BLaER1 treated with 17β-estradiol and CSF1 and Interleukin-3, amounts not matched to agents 10 nM and 100 nM (cell line): ENCODE measurements at regions not wholly inside any gene's neighbourhood (a gene's known extent, or its start where the extent isn't known, plus 50 kb on each side); places are given as distances from the start of the nearest gene placed in this dataset.

Experiments
- H3K27ac ChIP-seq, 11 experiments: shearing (Covaris generic); formaldehyde crosslinking; 2 replicates each; pipeline ENCODE4 v1.8.1; 2022
- H3K27me3 ChIP-seq, 11 experiments: shearing (Covaris generic); formaldehyde crosslinking; 2 replicates each; pipeline ENCODE4 v1.8.1; 2022
- H3K36me3 ChIP-seq, 11 experiments: shearing (Covaris generic); formaldehyde crosslinking; 2 replicates each; pipeline ENCODE4 v1.8.1; 2022
- H3K4me1 ChIP-seq, 10 experiments: shearing (Covaris generic); formaldehyde crosslinking; 2 replicates each; pipeline ENCODE4 v1.8.1; 2022
- H3K4me2 ChIP-seq, 11 experiments: shearing (Covaris generic); formaldehyde crosslinking; 2 replicates each; pipeline ENCODE4 v1.8.1; 2022
- H3K4me3 ChIP-seq, 10 experiments: shearing (Covaris generic); formaldehyde crosslinking; 2 replicates each; pipeline ENCODE4 v1.8.1; 2022
- H3K9ac ChIP-seq, 11 experiments: shearing (Covaris generic); formaldehyde crosslinking; 2 replicates each; pipeline ENCODE4 v1.8.1; 2022
- H3K9me3 ChIP-seq, 11 experiments: shearing (Covaris generic); formaldehyde crosslinking; replicated peaks in 1 of 11; 2 replicates each; pipeline ENCODE4 v1.8.1; 2022
- H4K20me1 ChIP-seq, 11 experiments: shearing (Covaris generic); formaldehyde crosslinking; 2 replicates each; pipeline ENCODE4 v1.8.1; 2022
- Cebpa-rat ChIP-seq, 11 experiments: shearing (Covaris generic); IDR thresholded peaks; 2 replicates each; pipeline ENCODE4 v1.8.1; 2022

DNA sequence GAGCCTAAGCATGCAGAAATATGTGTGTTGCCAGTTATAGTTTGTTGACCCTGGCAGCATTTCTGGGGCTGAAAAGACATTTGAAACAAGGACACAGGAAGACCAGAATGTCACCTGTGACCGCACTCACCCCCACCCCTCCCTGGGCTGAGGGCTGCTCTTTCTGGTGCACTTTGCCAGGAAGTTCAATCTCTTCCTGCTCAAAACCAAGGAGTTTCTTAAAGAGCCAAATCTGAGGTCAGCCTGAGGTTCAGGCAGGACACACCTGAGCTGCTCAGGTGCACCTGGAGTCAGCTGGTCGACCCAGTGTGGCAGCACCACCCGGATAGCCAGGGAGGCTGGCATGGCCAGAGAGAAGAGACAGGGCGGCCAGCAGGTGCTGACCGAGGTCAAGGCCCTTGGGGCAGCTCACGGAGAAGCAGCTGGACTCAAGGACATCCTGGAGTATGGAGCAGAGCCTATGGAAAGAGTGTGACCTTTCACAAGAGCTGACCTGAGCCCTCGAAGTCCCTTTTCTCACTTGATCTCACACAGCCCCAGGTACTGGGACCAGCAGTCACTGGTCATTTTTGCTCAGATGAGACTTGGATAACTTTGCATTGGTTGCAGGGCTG, 376.9 kb upstream of the IRX4 start:
- Histone ChIP-seq H3K9me3 (peaks cover 0 to 7% (median 0%) of the 10 kb centered on the region in 11 experiments; a peak in 5 of 22 replicates), H3K4me3 (no peak overlapping the region), H3K27me3 (no peaks in the 10 kb centered on the region), H4K20me1 (no peaks in the 10 kb centered on the region), H3K27ac (no peak overlapping the region), H3K4me1 (peaks cover 7 to 57% (median 55%) of the 10 kb centered on the region in 10 experiments; a peak in 18 of 20 replicates), H3K36me3 (no peaks in the 10 kb centered on the region), H3K4me2 (peak overlapping the region in 9 of 11 experiments; percentile 0 to 85 (median 73); a peak in 17 of 22 replicates), H3K9ac (no peak overlapping the region)
- no peak for TF ChIP-seq Cebpa-rat (IDR thresholded peaks at IDR 0.05)

GRCh38 chr5:2258861-2259260, 376.1 kb upstream of the IRX4 start:
- Histone ChIP-seq H3K9me3 (peaks cover 0 to 12% (median 0%) of the 10 kb centered on the region in 11 experiments; a peak in 5 of 22 replicates), H3K4me3 (no peak overlapping the region), H4K20me1 (no peaks in the 10 kb centered on the region), H3K4me1 (peaks cover 7 to 64% (median 61%) of the 10 kb centered on the region in 10 experiments; a peak in 18 of 20 replicates), H3K9ac (no peak overlapping the region), H3K27ac (no peak overlapping the region), H3K36me3 (no peaks in the 10 kb centered on the region), H3K4me2 (peak overlapping the region in 8 of 11 experiments; percentile 0 to 85 (median 74); a peak in 15 of 22 replicates), H3K27me3 (peaks cover under 1 to 2% (median under 1%) of the 10 kb centered on the region in 11 experiments; a peak in 16 of 22 replicates)
- no peak for TF ChIP-seq Cebpa-rat (IDR thresholded peaks at IDR 0.05)

- H3K27me3 ChIP-seq, result peaks cover 13 to 15% (median 14%) of the 10 kb centered on the region in 11 experiments
- no peak for TF ChIP-seq Cebpa-rat (IDR thresholded peaks at IDR 0.05)
- peaks cover 0 to 21% (median 0%) of the 10 kb centered on the region in 11 experiments; a peak in 5 of 22 replicates for H3K9me3 ChIP-seq
- H3K9ac ChIP-seq, result no peak overlapping the region
- no peaks in the 10 kb centered on the region for H4K20me1 ChIP-seq
- H3K4me3 ChIP-seq, result no peak overlapping the region
- peak overlapping the region in 10 of 11 experiments; percentile 9 to 85 (median 71); a peak in 18 of 22 replicates for H3K4me2 ChIP-seq
- H3K4me1 ChIP-seq, result peaks cover 7 to 77% (median 73%) of the 10 kb centered on the region in 10 experiments; a peak in 18 of 20 replicates
- no peak overlapping the region; a peak in 1 of 22 replicates for H3K27ac ChIP-seq
- H3K36me3 ChIP-seq, result no peaks in the 10 kb centered on the region
Measured at GRCh38 chr5:2257326-2258244, 374.9 kb upstream of the IRX4 start.

DNA sequence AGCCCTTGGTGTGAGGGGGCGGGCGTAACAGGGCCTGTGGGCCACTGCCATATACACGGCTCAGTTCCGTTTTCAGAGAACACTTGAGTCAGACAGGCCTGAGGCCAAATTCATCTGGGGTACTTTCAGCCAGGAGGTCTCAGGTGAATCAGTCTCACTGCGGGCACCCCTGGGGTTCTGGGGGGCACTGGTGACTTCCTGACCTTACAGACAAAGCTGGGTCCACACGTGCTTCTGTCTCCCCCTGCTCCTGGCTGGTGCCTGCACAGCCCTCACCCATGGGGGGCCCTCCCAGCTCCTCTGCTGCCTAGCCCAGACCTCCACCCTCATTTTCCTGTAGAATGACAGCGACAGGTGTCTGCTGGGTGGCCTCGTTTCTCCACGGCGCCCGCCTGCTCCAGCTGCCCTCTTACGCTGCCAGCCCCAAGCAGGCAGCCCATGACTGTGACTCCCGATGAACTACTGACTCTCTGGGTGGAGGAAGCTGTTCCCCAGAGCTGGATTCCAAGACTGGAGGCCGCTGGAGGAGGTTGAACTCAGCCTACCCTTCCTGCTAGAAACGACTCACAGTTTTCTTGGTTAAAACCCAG, 374.1 kb upstream of the IRX4 start:
- Histone ChIP-seq H3K4me1 (peaks cover 7 to 85% (median 81%) of the 10 kb centered on the region in 10 experiments; a peak in 18 of 20 replicates), H3K9ac (no peak overlapping the region), H3K4me2 (peak overlapping the region; percentile 5 to 85 (median 69); a peak in 19 of 22 replicates), H3K27me3 (peaks cover 19 to 23% (median 22%) of the 10 kb centered on the region in 11 experiments), H3K4me3 (no peak overlapping the region), H4K20me1 (0 out of 22 replicates have a peak, but pooled peaks cover 0 to 2% (median 0%) of the 10 kb centered on the region in 11 experiments), H3K36me3 (no peaks in the 10 kb centered on the region), H3K27ac (no peak overlapping the region; a peak in 1 of 22 replicates), H3K9me3 (peaks cover 0 to 21% (median 0%) of the 10 kb centered on the region in 11 experiments; a peak in 5 of 22 replicates)
- TF ChIP-seq Cebpa-rat (IDR thresholded peaks at IDR 0.05), result no peak

DNA sequence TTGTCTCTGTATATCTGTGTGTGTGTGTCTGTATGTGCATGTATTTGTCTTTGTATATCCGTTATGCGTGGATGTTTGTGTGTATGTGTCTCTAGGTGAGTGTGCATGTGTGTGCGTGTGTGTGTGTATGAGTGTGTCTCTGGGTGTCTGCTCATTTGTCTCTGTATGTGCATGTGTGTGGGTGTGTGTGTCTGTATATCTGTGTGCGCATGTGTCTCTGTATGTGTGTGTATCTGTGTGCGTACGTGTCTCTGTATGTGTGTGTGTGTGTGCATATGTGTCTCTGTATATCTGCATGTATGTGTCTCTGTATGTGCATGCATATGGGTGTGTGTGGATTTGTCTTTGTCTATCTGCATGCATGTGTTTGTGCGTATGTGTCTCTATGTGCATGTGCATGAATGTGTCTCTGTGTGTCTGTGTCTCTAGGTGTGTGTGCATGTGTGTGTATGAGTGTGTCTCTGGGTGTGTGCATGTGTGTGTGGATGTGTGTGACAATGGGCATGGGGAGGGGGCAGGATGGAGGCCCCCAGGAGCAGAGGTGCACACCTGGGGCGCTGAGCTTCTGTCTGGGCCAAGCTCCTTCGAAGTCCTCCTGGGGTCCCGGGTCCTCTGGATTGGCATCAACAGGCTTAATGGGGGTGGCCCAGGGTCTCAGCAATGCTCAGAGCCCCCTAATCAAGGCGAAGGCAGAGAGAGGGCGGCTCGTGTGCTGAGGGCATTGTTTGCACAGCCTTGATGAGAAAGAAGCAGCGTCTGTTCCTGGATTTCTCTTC, 373.4 kb upstream of the IRX4 start:
- Histone ChIP-seq H3K9me3 (peaks cover 0 to 21% (median 0%) of the 10 kb centered on the region in 11 experiments; a peak in 5 of 22 replicates), H3K27me3 (peaks cover 19 to 28% (median 22%) of the 10 kb centered on the region in 11 experiments), H3K36me3 (no peaks in the 10 kb centered on the region), H3K4me3 (no peak overlapping the region), H3K27ac (no peak overlapping the region), H3K9ac (no peak overlapping the region), H4K20me1 (0 out of 22 replicates have a peak, but pooled peaks cover 0 to 8% (median 0%) of the 10 kb centered on the region in 11 experiments), H3K4me2 (peak overlapping the region in 10 of 11 experiments; percentile 5 to 90 (median 71); a peak in 15 of 22 replicates), H3K4me1 (peaks cover 7 to 92% (median 88%) of the 10 kb centered on the region in 10 experiments; a peak in 18 of 20 replicates)
- TF ChIP-seq Cebpa-rat (IDR thresholded peaks at IDR 0.05), result no peak

DNA sequence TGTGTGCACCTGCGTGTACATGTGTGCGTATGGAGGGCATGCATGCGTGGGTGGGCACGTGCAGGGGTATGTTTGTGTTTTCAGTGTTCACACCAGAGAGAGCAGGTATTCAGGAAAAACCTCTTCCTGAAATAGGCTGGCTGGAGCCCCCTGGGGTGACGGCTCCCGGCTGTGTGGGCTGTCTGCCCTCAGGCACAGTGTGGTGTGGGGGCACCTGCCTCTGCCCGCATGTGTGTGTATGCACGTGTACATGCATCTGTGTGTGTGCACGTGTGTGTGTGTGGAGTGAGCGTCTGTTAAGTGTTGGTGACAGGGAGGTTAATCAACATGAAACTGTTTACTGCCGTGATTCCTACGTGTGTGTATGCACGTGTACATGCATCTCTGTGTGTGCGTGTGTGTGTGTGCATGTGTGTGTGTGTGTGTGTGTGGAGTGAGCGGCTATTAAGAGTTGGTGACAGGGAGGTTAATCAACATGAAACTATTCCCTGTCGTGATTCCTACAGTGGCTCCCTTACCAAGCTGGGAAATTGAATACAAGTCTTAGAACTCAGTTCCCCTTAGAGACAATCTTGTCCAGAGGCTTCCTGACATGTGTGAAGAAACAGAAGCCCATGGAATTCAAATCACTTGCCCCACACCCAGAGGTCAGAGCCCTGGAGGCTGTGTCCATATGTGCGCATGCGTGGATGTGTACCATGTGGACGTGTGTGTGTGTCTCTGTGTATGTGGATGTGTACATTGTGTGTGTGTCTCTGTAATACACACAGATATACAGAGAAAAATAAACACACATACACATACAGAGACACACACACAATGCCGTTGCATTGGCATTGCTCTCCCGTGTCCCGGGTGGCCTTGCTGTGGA, 372.4 kb upstream of the IRX4 start:
- peaks cover 0 to 21% (median 0%) of the 10 kb centered on the region in 11 experiments; a peak in 5 of 22 replicates for H3K9me3 ChIP-seq
- H3K9ac ChIP-seq, result 0 out of 22 replicates have a peak overlapping the region, but pooled peaks of 1 of the 11 experiments have one; percentile 15
- peaks cover 7 to 100% (median 95%) of the 10 kb centered on the region in 10 experiments; a peak in 18 of 20 replicates for H3K4me1 ChIP-seq
- no peaks in the 10 kb centered on the region for H3K36me3 ChIP-seq
- no peak overlapping the region for H3K4me3 ChIP-seq
- peak overlapping the region in 9 of 11 experiments; percentile 28 to 90 (median 73); a peak in 17 of 22 replicates for H3K4me2 ChIP-seq
- H3K27me3 ChIP-seq, result peaks cover 19 to 28% (median 22%) of the 10 kb centered on the region in 11 experiments
- 0 out of 22 replicates have a peak, but pooled peaks cover 0 to 8% (median 0%) of the 10 kb centered on the region in 11 experiments for H4K20me1 ChIP-seq
- TF ChIP-seq Cebpa-rat (IDR thresholded peaks at IDR 0.05), result no peak
- H3K27ac ChIP-seq, result no peak overlapping the region

DNA sequence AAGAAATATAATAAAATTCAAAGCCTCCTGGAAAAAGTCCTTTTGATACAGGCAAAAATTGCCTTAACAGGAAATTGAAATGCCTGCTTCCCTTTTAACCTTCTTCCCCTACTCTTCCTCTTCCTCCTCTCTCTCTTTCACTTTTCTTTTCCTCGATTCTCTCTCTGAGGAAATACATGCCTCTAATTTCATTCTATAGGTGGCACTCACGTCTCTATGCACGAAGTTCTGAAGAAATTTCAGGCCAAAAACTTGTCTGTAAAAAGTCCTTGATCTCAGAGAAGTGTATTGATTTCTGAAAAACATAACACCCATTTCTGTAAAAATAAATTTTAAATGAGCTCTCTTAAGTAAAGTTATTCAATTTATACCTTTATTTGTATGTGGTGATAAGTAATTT, 371.7 kb upstream of the IRX4 start:
- Histone ChIP-seq H3K27me3 (peaks cover 19 to 28% (median 22%) of the 10 kb centered on the region in 11 experiments), H3K4me1 (peaks cover 7 to 100% (median 88%) of the 10 kb centered on the region in 10 experiments; a peak in 18 of 20 replicates), H3K27ac (no peak overlapping the region), H4K20me1 (0 out of 22 replicates have a peak, but pooled peaks cover 0 to 8% (median 0%) of the 10 kb centered on the region in 11 experiments), H3K9me3 (peaks cover 0 to 21% (median 0%) of the 10 kb centered on the region in 11 experiments; a peak in 5 of 22 replicates), H3K9ac (no peak overlapping the region), H3K4me2 (peak overlapping the region in 8 of 11 experiments; percentile 51 to 90 (median 76); a peak in 16 of 22 replicates), H3K4me3 (no peak overlapping the region), H3K36me3 (no peaks in the 10 kb centered on the region)
- no peak for TF ChIP-seq Cebpa-rat (IDR thresholded peaks at IDR 0.05)
